GM12878 (cell line): ENCODE measurements at regions not wholly inside any gene's neighbourhood (a gene's known extent, or its start where the extent isn't known, plus 50 kb on each side); places are given as distances from the start of the nearest gene placed in this dataset.

ENCODE experiments used
- ATAC-seq: fragments of 200-7000 bp; cut with Tn5 transposase; 3 replicates; pipeline ENCODE4 v1.9.1; 2020; ENCODE audit warnings: mild to moderate bottlenecking, moderate library complexity
- BruUV-seq: library from RNA; stranded (reverse); fragments of 400-500 nt; replicated peaks from 2 replicates; lab custom pipeline; 2021; lab: Mats Ljungman, UMichigan
- CTCF ChIA-PET: fragments of 300-600 bp; sonication (Branson Sonifier 250); formaldehyde crosslinking; extraction: SDS; loops from one replicate; lab custom pipeline; 2021; ENCODE audit warnings: inconsistent platforms; lab: Yijun Ruan, JAX
- POLR2A ChIA-PET: fragments of 350-600 bp; formaldehyde crosslinking; extraction: SDS; loops from one replicate; lab custom pipeline; 2021; ENCODE audit warnings: inconsistent platforms; lab: Charles Lee
- RAD21 ChIA-PET: fragments of 300-600 bp; sonication (Branson Sonifier 250); formaldehyde crosslinking; loops from one replicate; lab custom pipeline; 2023; ENCODE audit warnings: antibody characterized with exemption; ENCODE audit not compliant: unreplicated experiment; lab: Charles Lee
- SMC1A ChIA-PET: fragments of 300-600 bp; sonication (Branson Sonifier 250); formaldehyde crosslinking; loops from one replicate; lab custom pipeline; 2023; ENCODE audit not compliant: unreplicated experiment, uncharacterized antibody; lab: Charles Lee
- DNase-seq: peaks from one replicate; pipeline ENCODE4 v3.0.0-alpha.2; 2011; ENCODE audit warnings: low read depth, low spot score
- FAIRE-seq: peaks from 3 replicates; lab custom pipeline; 2011; peaks lifted over from hg19 to GRCh38; lab: Jason Lieb, UNC
- H2AFZ ChIP-seq: 2 replicates; pipeline ENCODE4 v1.6.0; 2011; ENCODE audit warnings: low read depth, low read length, control low read depth; ENCODE audit not compliant: control insufficient read depth
- H3K27ac ChIP-seq: 2 replicates; pipeline ENCODE4 v1.5.1; 2011; ENCODE audit warnings: control low read depth; ENCODE audit not compliant: control insufficient read depth, insufficient read depth
- H3K27me3 ChIP-seq, 2 experiments: replicated peaks in 1 of 2; 2 replicates each; pipeline versions ENCODE4 v1.6.0 to v1.6.1; 2011; ENCODE audit warnings: low read length in 1 of 2; ENCODE audit not compliant: control insufficient read depth in 2 of 2, insufficient read depth in 2 of 2
- H3K36me3 ChIP-seq, 2 experiments: 2 replicates each; pipeline ENCODE4 v1.5.1; 2011; ENCODE audit warnings: low read length in 1 of 2; ENCODE audit not compliant: control insufficient read depth in 2 of 2, insufficient read depth in 2 of 2
- H3K4me1 ChIP-seq: 2 replicates; pipeline ENCODE4 v1.6.1; 2011; ENCODE audit warnings: mild to moderate bottlenecking, low read length, moderate library complexity, mixed read lengths; ENCODE audit not compliant: control insufficient read depth, insufficient read depth
- H3K4me2 ChIP-seq: 2 replicates; pipeline ENCODE4 v1.6.0; 2011; ENCODE audit warnings: control low read depth; ENCODE audit not compliant: control insufficient read depth, insufficient read depth
- H3K4me3 ChIP-seq: fragments of 200-600 bp; sonication (generic); 2 replicates; pipeline ENCODE4 v1.5.1; 2016
- H3K79me2 ChIP-seq: 2 replicates; pipeline ENCODE4 v1.6.0; 2011; ENCODE audit warnings: low read length; ENCODE audit not compliant: control insufficient read depth, insufficient read depth
- H3K9ac ChIP-seq: 2 replicates; pipeline ENCODE4 v1.8.0; 2011; ENCODE audit warnings: low read length, control low read depth, mixed read lengths; ENCODE audit not compliant: control insufficient read depth, insufficient read depth
- H3K9me3 ChIP-seq: replicated peaks from 3 replicates; pipeline ENCODE4 v1.5.1; 2011; ENCODE audit warnings: mild to moderate bottlenecking, low read length; ENCODE audit not compliant: control insufficient read depth, insufficient read depth
- H4K20me1 ChIP-seq: 2 replicates; pipeline ENCODE4 v1.6.0; 2011; ENCODE audit not compliant: control insufficient read depth, insufficient read depth
- BCL11A ChIP-seq: IDR thresholded peaks from 2 replicates; pipeline ENCODE4 v1.6.1; 2011; ENCODE audit warnings: low read depth, low read length
- BHLHE40 ChIP-seq, 2 experiments: fragments of 450-650 bp in 1 of 2; IDR thresholded peaks; 2 replicates each; pipeline ENCODE4 v1.6.1; 2011 to 2017; ENCODE audit warnings: low read depth in 2 of 2, borderline replicate concordance in 1 of 2, improper control_type of control experiment in 1 of 2, low read length in 1 of 2, mild to moderate bottlenecking in 1 of 2
- CREB1 ChIP-seq: IDR thresholded peaks from 2 replicates; pipeline ENCODE4 v1.6.1; 2012; ENCODE audit warnings: low read depth, mild to moderate bottlenecking, inconsistent platforms
- MEF2A ChIP-seq: IDR thresholded peaks from 2 replicates; pipeline ENCODE4 v1.6.1; 2011; ENCODE audit warnings: low read depth, mild to moderate bottlenecking, low read length, moderate library complexity; ENCODE audit not compliant: insufficient read depth
- SIX5 ChIP-seq: IDR thresholded peaks from 2 replicates; pipeline ENCODE4 v1.6.1; 2011; ENCODE audit warnings: mild to moderate bottlenecking, low read depth, low read length, moderate library complexity; ENCODE audit not compliant: severe bottlenecking
- TARDBP ChIP-seq: IDR thresholded peaks from 2 replicates; pipeline ENCODE4 v1.6.1; 2016; ENCODE audit warnings: borderline replicate concordance
- ZBTB4 ChIP-seq: fragments of 450-650 bp; formaldehyde crosslinking; IDR thresholded peaks from 2 replicates; pipeline ENCODE4 v1.4.0; 2022; ENCODE audit warnings: mild to moderate bottlenecking, moderate library complexity
- WGBS: methylation state at CpG from one replicate; pipeline ENCODE4 v1.1.6; 2016; ENCODE audit warnings: low lambda C conversion rate; ENCODE audit not compliant: insufficient replicate concordance, insufficient coverage; ENCODE audit errors: missing lambda C conversion rate; 5-methylcytosine and 5-hydroxymethylcytosine counted together
- in situ Hi-C: fragments of 300-500 bp; cut with MboI; formaldehyde crosslinking; loops from 9 replicates; pipeline ENCODE4 v1.14.3; 2018; ENCODE audit warnings: mixed read lengths
- intact Hi-C: fragments of 100-400 bp; cut with micrococcal nuclease; formaldehyde crosslinking; loops from one replicate; pipeline ENCODE4 v1.14.2; 2022; ENCODE audit not compliant: unreplicated experiment

- H3K36me3 ChIP-seq = no peaks in the 10 kb centered on the region
- in situ Hi-C loops (no loop called here), intact Hi-C loops (no loop called here)
- DNase-seq (no peak), FAIRE-seq (no peak), ATAC-seq (no peak)
- H3K27ac ChIP-seq = no peak overlapping the region
- POLR2A ChIA-PET = no interaction called here
- no peak for TF ChIP-seq BCL11A
- no peak for TF ChIP-seq TARDBP
- no peak for TF ChIP-seq CREB1
- TF ChIP-seq SIX5 = no peak
- TF ChIP-seq ZBTB4 (CRISPR knock-in tag) = no peak
- TF ChIP-seq MEF2A = no peak
- TF ChIP-seq BHLHE40 (IDR thresholded peaks at IDR 0.05; ENCODE audit: borderline replicate concordance in 1 of 2, low read depth in 2 of 2, low read length in 1 of 2) = no peak
- WGBS = 70% methylated on average over 5 of the region's 5 CpGs
- SMC1A ChIA-PET = no interaction called here
- no TSS peak for BruUV-seq
- no peaks in the 10 kb centered on the region for H3K4me1 ChIP-seq
- no peaks in the 10 kb centered on the region; the same call in 2 of the 3 replicates for H3K9me3 ChIP-seq
- RAD21 ChIA-PET = no interaction called here
- H3K9ac ChIP-seq = no peak overlapping the region
- no peaks in the 10 kb centered on the region for H3K79me2 ChIP-seq
- H2AFZ ChIP-seq = no peak overlapping the region
- H4K20me1 ChIP-seq = no peaks in the 10 kb centered on the region
- CTCF ChIA-PET = no interaction called here
- H3K27me3 ChIP-seq = no peaks in the 10 kb centered on the region
- H3K4me3 ChIP-seq = no peak overlapping the region
- H3K4me2 ChIP-seq = no peak overlapping the region
These were observed 568.7 kb upstream of the NOX3 start for GRCh38 chr6:156024339-156024738.
